ENCODE measurements at regions not wholly inside any gene's neighbourhood (a gene's known extent, or its start where the extent isn't known, plus 50 kb on each side); places are given as distances from the start of the nearest gene placed in this dataset.

DNA sequence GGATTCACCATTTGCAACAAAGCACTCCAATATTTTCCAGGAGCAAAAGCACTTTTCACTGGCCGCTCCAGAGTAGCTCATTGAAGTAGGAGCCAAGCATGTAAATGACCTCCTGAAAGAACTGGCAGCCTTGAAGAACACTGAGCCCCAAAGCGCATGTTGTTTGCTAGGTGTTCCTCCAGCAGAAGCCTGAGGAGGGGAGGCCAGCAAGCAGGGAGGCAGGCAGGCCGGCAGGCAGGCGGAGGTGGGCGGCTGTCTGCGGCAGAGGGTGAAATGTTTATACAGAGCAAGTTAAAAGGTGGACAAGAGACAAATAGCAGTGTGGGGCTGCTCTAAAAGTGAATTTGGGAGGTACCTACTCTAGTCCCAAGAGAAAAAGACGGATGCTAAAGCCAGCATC is 439.4 kb downstream of the CCDC91 start:
- no peaks in the 10 kb centered on the region for H3K36me3 ChIP-seq (ENCODE audit: insufficient read depth in 1 of 2, low read depth in 1 of 2)
- no peak for DNase-seq
- ATAC-seq, result no peak
- H3K27ac ChIP-seq, result no peak overlapping the region
- TF ChIP-seq, protein P1, sequence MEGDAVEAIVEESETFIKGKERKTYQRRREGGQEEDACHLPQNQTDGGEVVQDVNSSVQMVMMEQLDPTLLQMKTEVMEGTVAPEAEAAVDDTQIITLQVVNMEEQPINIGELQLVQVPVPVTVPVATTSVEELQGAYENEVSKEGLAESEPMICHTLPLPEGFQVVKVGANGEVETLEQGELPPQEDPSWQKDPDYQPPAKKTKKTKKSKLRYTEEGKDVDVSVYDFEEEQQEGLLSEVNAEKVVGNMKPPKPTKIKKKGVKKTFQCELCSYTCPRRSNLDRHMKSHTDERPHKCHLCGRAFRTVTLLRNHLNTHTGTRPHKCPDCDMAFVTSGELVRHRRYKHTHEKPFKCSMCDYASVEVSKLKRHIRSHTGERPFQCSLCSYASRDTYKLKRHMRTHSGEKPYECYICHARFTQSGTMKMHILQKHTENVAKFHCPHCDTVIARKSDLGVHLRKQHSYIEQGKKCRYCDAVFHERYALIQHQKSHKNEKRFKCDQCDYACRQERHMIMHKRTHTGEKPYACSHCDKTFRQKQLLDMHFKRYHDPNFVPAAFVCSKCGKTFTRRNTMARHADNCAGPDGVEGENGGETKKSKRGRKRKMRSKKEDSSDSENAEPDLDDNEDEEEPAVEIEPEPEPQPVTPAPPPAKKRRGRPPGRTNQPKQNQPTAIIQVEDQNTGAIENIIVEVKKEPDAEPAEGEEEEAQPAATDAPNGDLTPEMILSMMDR (IDR thresholded peaks at IDR 0.05), result no peak
- intact Hi-C loops (cut with DNase I), result no loop called here
- no peaks in the 10 kb centered on the region for H3K4me1 ChIP-seq
- WGBS, 3 donors, result 77 to 85% (median 83%) methylated on average over 7 of the region's 7 CpGs
- no peaks in the 10 kb centered on the region for H3K9me3 ChIP-seq
- H3K27me3 ChIP-seq (ENCODE audit: insufficient read depth in 3 of 3, low read length in 2 of 3), result no peaks in the 10 kb centered on the region
- no peak overlapping the region for H3K4me3 ChIP-seq

GRCh38 chr12:28631831-28632230 is 441.6 kb downstream of the CCDC91 start:
- intact Hi-C loops (cut with DNase I), result no loop called here
- TF ChIP-seq, protein P1 (IDR thresholded peaks at IDR 0.05), result no peak
- 84 to 85% (median 85%) methylated on average over 7 of the region's 7 CpGs for WGBS, 3 donors
- no peaks in the 10 kb centered on the region for H3K36me3 ChIP-seq (ENCODE audit: insufficient read depth in 1 of 2, low read depth in 1 of 2)
- no peaks in the 10 kb centered on the region for H3K4me1 ChIP-seq
- no peaks in the 10 kb centered on the region for H3K27me3 ChIP-seq (ENCODE audit: insufficient read depth in 3 of 3, low read length in 2 of 3)
- H3K4me3 ChIP-seq, result no peak overlapping the region
- no peak for ATAC-seq
- DNase-seq, result no peak
- H3K9me3 ChIP-seq, result no peaks in the 10 kb centered on the region
- H3K27ac ChIP-seq, result no peak overlapping the region

DNA sequence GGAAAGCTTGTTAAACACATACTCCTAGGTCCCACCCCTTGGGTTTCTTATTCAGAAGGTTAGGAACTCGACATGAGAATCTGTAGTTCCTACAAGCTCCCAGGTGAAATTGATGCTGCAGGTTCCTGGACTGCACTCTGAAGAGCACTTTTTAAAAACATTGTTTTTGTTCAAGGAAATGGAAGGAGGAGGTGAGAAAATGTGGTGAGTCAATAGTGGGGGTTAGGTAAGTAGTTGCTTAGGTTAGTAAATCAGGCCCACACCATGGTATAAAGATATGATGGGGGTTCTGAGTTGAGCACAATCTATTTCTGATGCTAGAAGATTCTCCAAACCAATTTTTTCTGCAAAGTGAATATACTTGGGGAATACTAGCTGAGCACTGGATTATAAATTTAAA is 450.3 kb downstream of the CCDC91 start:
- DNase-seq, result no peak
- no peak overlapping the region for H3K4me3 ChIP-seq
- WGBS, 3 donors, result 54 to 80% (median 55%) methylated on average over 1 of the region's 1 CpG
- H3K4me1 ChIP-seq, result no peaks in the 10 kb centered on the region
- intact Hi-C loops (cut with DNase I), result no loop called here
- no peaks in the 10 kb centered on the region for H3K9me3 ChIP-seq
- H3K27me3 ChIP-seq (ENCODE audit: insufficient read depth in 3 of 3, low read length in 2 of 3), result no peaks in the 10 kb centered on the region
- ATAC-seq, result no peak
- H3K27ac ChIP-seq, result no peak overlapping the region
- TF ChIP-seq, protein P1 (IDR thresholded peaks at IDR 0.05), result no peak
- H3K36me3 ChIP-seq (ENCODE audit: insufficient read depth in 1 of 2, low read depth in 1 of 2), result no peaks in the 10 kb centered on the region

GRCh38 chr12:28645436-28645835 is 455.2 kb downstream of the CCDC91 start:
- H3K4me1 ChIP-seq, result no peaks in the 10 kb centered on the region
- H3K27me3 ChIP-seq (ENCODE audit: insufficient read depth in 3 of 3, low read length in 2 of 3), result no peaks in the 10 kb centered on the region
- ATAC-seq (no peak), DNase-seq (no peak)
- H3K9me3 ChIP-seq, result no peaks in the 10 kb centered on the region
- WGBS, 3 donors, result 81 to 97% (median 92%) methylated on average over 8 of the region's 8 CpGs
- TF ChIP-seq, protein P1 (IDR thresholded peaks at IDR 0.05), result no peak
- no peak overlapping the region for H3K4me3 ChIP-seq
- no peak overlapping the region for H3K27ac ChIP-seq
- intact Hi-C loops (cut with DNase I), result no loop called here
- no peaks in the 10 kb centered on the region for H3K36me3 ChIP-seq (ENCODE audit: insufficient read depth in 1 of 2, low read depth in 1 of 2)

GRCh38 chr12:28645891-28646290 is 455.6 kb downstream of the CCDC91 start:
- Histone ChIP-seq H3K9me3 (no peaks in the 10 kb centered on the region), H3K36me3 (ENCODE audit: insufficient read depth in 1 of 2, low read depth in 1 of 2) (no peaks in the 10 kb centered on the region), H3K27me3 (ENCODE audit: insufficient read depth in 3 of 3, low read length in 2 of 3) (no peaks in the 10 kb centered on the region), H3K27ac (no peak overlapping the region), H3K4me1 (no peaks in the 10 kb centered on the region), H3K4me3 (no peak overlapping the region)
- no peak for DNase-seq
- intact Hi-C loops (cut with DNase I), result no loop called here
- TF ChIP-seq, protein P1 (IDR thresholded peaks at IDR 0.05), result no peak
- ATAC-seq, result no peak
- 93 to 95% (median 94%) methylated on average over 11 to 13 of the region's 13 CpGs for WGBS, 3 donors
